A673 (cell line): ENCODE measurements at regions not wholly inside any gene's neighbourhood (a gene's known extent, or its start where the extent isn't known, plus 50 kb on each side); places are given as distances from the start of the nearest gene placed in this dataset.
"Not testable (repeated sequence)": the region's sequence is repeated elsewhere in the genome, so short reads cannot be mapped to it uniquely, and the experiment has no call there.

Source experiments
- BruUV-seq: library from RNA; stranded (reverse); fragments of 400-500 nt; replicated peaks from 2 replicates; lab custom pipeline; 2021; lab: Mats Ljungman, UMichigan
- CTCF ChIA-PET: fragments of 300-600 bp; sonication (Branson Sonifier 250); formaldehyde crosslinking; loops from one replicate; lab custom pipeline; 2022; ENCODE audit warnings: antibody characterized with exemption; lab: Charles Lee
- POLR2A ChIA-PET: fragments of 300-600 bp; sonication (Branson Sonifier 250); formaldehyde crosslinking; loops from one replicate; lab custom pipeline; 2022; ENCODE audit warnings: antibody characterized with exemption; ENCODE audit not compliant: low non-redundant PET; lab: Charles Lee
- DNase-seq: peaks from one replicate; pipeline ENCODE4 v3.0.0-alpha.2; 2015; ENCODE audit warnings: low spot score
- H3K27ac ChIP-seq: fragments of 200-600 bp; sonication (generic); 2 replicates; pipeline ENCODE4 v1.5.1; 2016; ENCODE audit warnings: mixed run types, low read depth, mild to moderate bottlenecking, mixed read lengths, antibody characterized with exemption, low read length; ENCODE audit not compliant: poor library complexity, severe bottlenecking
- H3K27me3 ChIP-seq: fragments of 200-600 bp; sonication (generic); replicated peaks from 2 replicates; pipeline ENCODE4 v1.6.1; 2017; ENCODE audit warnings: mixed run types, low read depth, mild to moderate bottlenecking, mixed read lengths, antibody characterized with exemption, low read length; ENCODE audit not compliant: insufficient read depth, poor library complexity
- H3K36me3 ChIP-seq: fragments of 200-600 bp; sonication (generic); 2 replicates; pipeline ENCODE4 v1.6.1; 2016; ENCODE audit warnings: mixed run types, mild to moderate bottlenecking, mixed read lengths, antibody characterized with exemption, low read length; ENCODE audit not compliant: insufficient read depth, poor library complexity, severe bottlenecking
- H3K4me1 ChIP-seq: fragments of 200-600 bp; sonication (generic); 2 replicates; pipeline ENCODE4 v1.6.1; 2017; ENCODE audit warnings: mixed run types, mild to moderate bottlenecking, mixed read lengths, antibody characterized with exemption, low read length; ENCODE audit not compliant: insufficient read depth, poor library complexity, severe bottlenecking
- H3K4me3 ChIP-seq: fragments of 200-600 bp; sonication (generic); 2 replicates; pipeline ENCODE4 v1.5.1; 2016; ENCODE audit warnings: low read depth, mixed run types, mild to moderate bottlenecking, mixed read lengths, low read length; ENCODE audit not compliant: poor library complexity, severe bottlenecking
- H3K9me3 ChIP-seq: fragments of 200-600 bp; sonication (generic); 2 replicates; pipeline ENCODE4 v1.6.1; 2016; ENCODE audit warnings: mixed run types, low read depth, mild to moderate bottlenecking, mixed read lengths, antibody characterized with exemption, low read length; ENCODE audit not compliant: poor library complexity, severe bottlenecking
- EZH2 ChIP-seq: fragments of 200-600 bp; sonication (generic); IDR thresholded peaks from 2 replicates; pipeline ENCODE4 v1.6.1; 2017; ENCODE audit warnings: borderline replicate concordance, low read depth, mild to moderate bottlenecking, mixed read lengths, antibody characterized with exemption, low read length; ENCODE audit not compliant: poor library complexity, severe bottlenecking
- intact Hi-C: fragments of 100-400 bp; cut with micrococcal nuclease; formaldehyde crosslinking; loops from one replicate; pipeline ENCODE4 v1.10.0; 2022; ENCODE audit not compliant: unreplicated experiment
- TF ChIP-seq, protein P1 (sequence below): fragments of 300-800, 200-600 bp; sonication (generic); conservative IDR thresholded peaks from 2 replicates; pipeline ENCODE4 v1.5.1; 2017; ENCODE audit warnings: low read depth, mild to moderate bottlenecking, antibody characterized with exemption, low read length, moderate library complexity, mixed read lengths

DNA sequence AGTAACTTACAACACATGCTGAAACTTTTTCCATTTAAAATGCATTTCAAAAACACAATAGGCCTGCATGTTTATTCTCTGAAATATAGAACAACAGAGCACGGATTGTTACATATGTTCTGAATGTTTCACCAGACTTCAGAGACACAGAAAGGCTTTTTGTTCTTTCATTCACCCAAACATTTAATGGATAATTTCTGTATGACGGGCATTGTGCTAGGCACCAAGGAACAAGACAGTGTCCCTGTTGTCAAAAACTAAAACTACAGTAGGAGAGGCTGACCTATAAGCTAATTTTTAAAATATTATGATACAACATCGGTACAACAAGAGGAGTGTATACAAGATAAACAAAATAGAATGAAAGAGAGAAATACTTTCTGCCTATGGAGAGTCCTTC is 81.9 kb upstream of the TEAD1 start:
- H3K9me3 ChIP-seq: no peaks in the 10 kb centered on the region
- POLR2A ChIA-PET: no interaction called here
- no peak for TF ChIP-seq EZH2
- TF ChIP-seq, protein P1, sequence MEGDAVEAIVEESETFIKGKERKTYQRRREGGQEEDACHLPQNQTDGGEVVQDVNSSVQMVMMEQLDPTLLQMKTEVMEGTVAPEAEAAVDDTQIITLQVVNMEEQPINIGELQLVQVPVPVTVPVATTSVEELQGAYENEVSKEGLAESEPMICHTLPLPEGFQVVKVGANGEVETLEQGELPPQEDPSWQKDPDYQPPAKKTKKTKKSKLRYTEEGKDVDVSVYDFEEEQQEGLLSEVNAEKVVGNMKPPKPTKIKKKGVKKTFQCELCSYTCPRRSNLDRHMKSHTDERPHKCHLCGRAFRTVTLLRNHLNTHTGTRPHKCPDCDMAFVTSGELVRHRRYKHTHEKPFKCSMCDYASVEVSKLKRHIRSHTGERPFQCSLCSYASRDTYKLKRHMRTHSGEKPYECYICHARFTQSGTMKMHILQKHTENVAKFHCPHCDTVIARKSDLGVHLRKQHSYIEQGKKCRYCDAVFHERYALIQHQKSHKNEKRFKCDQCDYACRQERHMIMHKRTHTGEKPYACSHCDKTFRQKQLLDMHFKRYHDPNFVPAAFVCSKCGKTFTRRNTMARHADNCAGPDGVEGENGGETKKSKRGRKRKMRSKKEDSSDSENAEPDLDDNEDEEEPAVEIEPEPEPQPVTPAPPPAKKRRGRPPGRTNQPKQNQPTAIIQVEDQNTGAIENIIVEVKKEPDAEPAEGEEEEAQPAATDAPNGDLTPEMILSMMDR: no peak
- H3K27ac ChIP-seq: no peak overlapping the region
- no peaks in the 10 kb centered on the region for H3K36me3 ChIP-seq
- no peak overlapping the region for H3K4me3 ChIP-seq
- H3K4me1 ChIP-seq: no peaks in the 10 kb centered on the region
- CTCF ChIA-PET: no interaction called here
- intact Hi-C loops: loop anchor here (10.0 kb wide), 1 partner anchor 177 kb away; no protein-coding TSS in a partner anchor
- no peak for DNase-seq
- BruUV-seq: no TSS peak
- H3K27me3 ChIP-seq: no peaks in the 10 kb centered on the region

DNA sequence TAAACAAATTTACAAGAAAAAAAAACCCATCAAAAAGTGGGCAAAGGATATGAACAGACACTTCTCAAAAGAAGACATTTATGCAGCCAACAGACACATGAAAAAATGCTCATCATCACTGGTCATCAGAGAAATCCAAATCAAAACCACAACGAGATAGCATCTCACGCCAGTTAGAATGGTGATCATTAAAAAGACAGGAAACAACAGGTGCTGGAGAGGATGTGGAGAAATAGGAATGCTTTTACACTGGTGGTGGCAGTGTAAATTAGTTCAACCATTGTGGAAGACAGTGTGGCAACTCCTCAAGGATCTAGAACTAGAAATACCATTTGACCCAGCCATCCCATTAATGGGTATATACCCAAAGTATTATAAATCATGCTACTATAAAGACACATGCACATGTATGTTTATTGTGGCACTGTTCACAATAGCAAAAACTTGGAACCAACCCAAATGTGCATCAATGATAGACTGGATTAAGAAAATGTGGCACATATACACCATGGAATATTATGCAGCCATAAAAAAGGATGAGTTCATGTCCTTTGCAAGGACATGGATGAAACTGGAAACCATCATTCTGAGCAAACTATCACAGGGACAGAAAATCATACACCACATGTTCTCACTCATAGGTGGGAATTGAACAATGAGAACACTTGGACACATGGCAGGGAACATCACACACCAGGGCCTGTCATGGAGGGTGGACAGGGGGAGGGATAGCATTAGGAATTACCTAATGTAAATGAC is 79.0 kb upstream of the TEAD1 start:
- BruUV-seq, POLR2A ChIA-PET, H3K36me3 ChIP-seq, H3K27ac ChIP-seq, H3K9me3 ChIP-seq, DNase-seq, H3K27me3 ChIP-seq, H3K4me3 ChIP-seq, CTCF ChIA-PET: not testable (repeated sequence)
- intact Hi-C loops: loop anchor here (5.0 to 10.0 kb wide), 2 partner anchors 77 to 180 kb away; partner anchors contain the start of gene TEAD1
- H3K4me1 ChIP-seq: peaks cover 23% of the 10 kb centered on the region

DNA sequence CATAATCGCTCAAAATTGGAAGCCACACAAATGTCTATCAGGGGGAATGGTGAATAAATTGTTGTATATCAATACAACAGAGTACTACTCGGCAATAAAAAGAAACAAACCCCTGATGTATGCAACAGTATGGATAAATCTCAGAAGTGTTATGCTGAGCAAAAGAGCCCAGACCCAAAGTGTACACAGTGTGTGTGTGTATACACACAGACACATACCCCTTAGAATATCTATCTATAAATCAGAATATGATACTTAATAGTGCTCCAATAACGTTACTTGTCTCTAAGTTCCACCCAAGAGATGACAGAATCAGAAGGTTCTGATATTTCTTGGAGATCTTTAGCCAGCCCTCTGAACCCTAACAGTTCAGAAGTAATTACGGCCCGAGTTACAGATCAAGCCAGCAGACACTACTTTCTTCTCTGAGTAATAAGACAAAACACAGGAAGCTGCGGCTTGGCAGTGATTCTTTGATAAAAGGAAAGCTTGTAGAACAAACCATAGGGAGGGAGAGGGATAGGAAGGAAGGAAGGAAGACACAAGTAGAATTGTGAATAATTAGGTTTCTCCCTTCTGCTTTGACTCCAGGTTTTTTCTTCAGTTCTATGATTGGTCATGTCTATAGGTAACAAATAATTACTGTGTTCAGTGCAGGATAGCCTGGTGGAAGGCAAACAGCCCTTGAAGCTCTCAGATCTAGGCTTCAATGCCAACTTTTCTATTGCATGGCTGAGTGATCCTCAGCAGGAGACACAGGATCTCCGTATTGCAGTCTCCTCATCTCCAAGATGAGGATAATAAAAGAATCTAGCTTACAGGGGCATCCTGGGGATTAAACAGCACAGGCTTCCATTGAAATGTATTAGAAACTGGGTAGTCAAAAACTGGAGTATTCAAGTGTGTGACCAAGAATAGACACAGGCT is 75.6 kb upstream of the TEAD1 start:
- H3K27me3 ChIP-seq: no peaks in the 10 kb centered on the region
- H3K4me1 ChIP-seq: peaks cover 47% of the 10 kb centered on the region
- ChIA-PET CTCF (interaction anchor here (1.0 to 2.6 kb wide), 4 partner anchors 79 to 316 kb away, joined by 3 to 12 read pairs (median 4); no protein-coding TSS in a partner anchor), POLR2A (no interaction called here)
- H3K4me3 ChIP-seq: no peak overlapping the region
- intact Hi-C loops: loop anchor here (2.0 to 10.0 kb wide), 3 partner anchors 74 to 296 kb away; partner anchors contain the start of gene TEAD1
- no peaks in the 10 kb centered on the region for H3K9me3 ChIP-seq
- TF ChIP-seq, protein P1: no peak
- no peak for TF ChIP-seq EZH2
- peak; percentile 94 for DNase-seq
- no peaks in the 10 kb centered on the region for H3K36me3 ChIP-seq
- H3K27ac ChIP-seq: peak overlapping the region; percentile 77
- no TSS peak for BruUV-seq
